Activated B cell treated with CpG ODN at 0.5 μM for 24 hours (primary cell): ENCODE measurements at regions not wholly inside any gene's neighbourhood (a gene's known extent, or its start where the extent isn't known, plus 50 kb on each side); places are given as distances from the start of the nearest gene placed in this dataset.

Experiments
- ATAC-seq: fragments of 200-7000 bp; cut with Tn5 transposase; one replicate; pipeline ENCODE4 v1.10.0; 2021; ENCODE audit warnings: low read depth, mild to moderate bottlenecking, moderate library complexity
- CTCF ChIA-PET: fragments of 350-600 bp; sonication (Branson Sonifier 250); formaldehyde crosslinking; loops from one replicate; lab custom pipeline; 2021; ENCODE audit warnings: antibody characterized with exemption; lab: Charles Lee
- POLR2A ChIA-PET: fragments of 350-600 bp; sonication (Branson Sonifier 250); formaldehyde crosslinking; loops from one replicate; lab custom pipeline; 2021; ENCODE audit warnings: antibody characterized with exemption; lab: Charles Lee
- DNase-seq: peaks from one replicate; pipeline ENCODE4 v3.0.0; 2022
- H3K27ac Mint-ChIP-seq: one replicate; pipeline ENCODE4 v1.8.0; 2020; ENCODE audit warnings: mixed read lengths
- H3K27me3 Mint-ChIP-seq: one replicate; pipeline ENCODE4 v1.8.0; 2021; ENCODE audit warnings: mixed read lengths
- H3K36me3 Mint-ChIP-seq: one replicate; pipeline ENCODE4 v1.8.0; 2021; ENCODE audit warnings: low read depth, mixed read lengths
- H3K4me1 Mint-ChIP-seq: one replicate; pipeline ENCODE4 v1.8.0; 2021; ENCODE audit warnings: mixed read lengths
- H3K4me3 Mint-ChIP-seq: one replicate; pipeline ENCODE4 v1.8.0; 2020; ENCODE audit warnings: mild to moderate bottlenecking, mixed read lengths
- H3K9me3 Mint-ChIP-seq: one replicate; pipeline ENCODE4 v1.8.0; 2020; ENCODE audit warnings: mixed read lengths
- intact Hi-C: fragments of 100-400 bp; cut with micrococcal nuclease; formaldehyde crosslinking; loops from one replicate; pipeline ENCODE4 v1.15.1; 2024
- TF ChIP-seq, protein P1 (sequence below): fragments of 200-600 bp; IDR thresholded peaks from one replicate; pipeline ENCODE4 v1.8.0; 2022; ENCODE audit warnings: antibody characterized with exemption, mild to moderate bottlenecking

DNA sequence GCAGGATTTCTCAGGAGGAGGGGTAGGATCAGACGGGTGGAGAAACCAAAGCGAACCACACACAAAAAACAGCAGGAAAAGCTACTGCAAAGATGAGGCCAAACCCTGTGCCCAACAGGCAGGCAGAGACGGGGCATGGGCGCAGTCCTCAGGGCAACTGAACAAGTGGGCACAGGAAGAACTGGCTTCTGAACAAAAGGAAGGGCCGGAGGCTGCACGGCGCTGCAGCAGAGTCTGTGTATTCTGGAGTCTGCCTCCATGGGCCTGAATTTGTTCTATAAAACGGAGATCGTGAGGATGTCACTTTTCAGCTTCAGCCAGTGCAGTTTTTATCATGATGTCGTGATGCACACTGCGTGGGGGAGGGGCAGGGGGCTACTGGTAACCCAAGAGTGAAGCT is 1026.0 kb downstream of the TBC1D22A start:
- POLR2A ChIA-PET, result no interaction called here

GRCh38 chr22:47787501-47788227 is 1025.2 kb downstream of the TBC1D22A start:
- Mint-ChIP-seq H3K9me3 (peaks cover 8% of the 10 kb centered on the region), H3K4me3 (no peak overlapping the region), H3K27ac (no peak overlapping the region), H3K4me1 (no peaks in the 10 kb centered on the region), H3K36me3 (no peaks in the 10 kb centered on the region), H3K27me3 (peaks cover 23% of the 10 kb centered on the region)
- ChIA-PET CTCF (no interaction called here), POLR2A (no interaction called here)
- DNase-seq (no peak), ATAC-seq (no peak)
- TF ChIP-seq, protein P1, sequence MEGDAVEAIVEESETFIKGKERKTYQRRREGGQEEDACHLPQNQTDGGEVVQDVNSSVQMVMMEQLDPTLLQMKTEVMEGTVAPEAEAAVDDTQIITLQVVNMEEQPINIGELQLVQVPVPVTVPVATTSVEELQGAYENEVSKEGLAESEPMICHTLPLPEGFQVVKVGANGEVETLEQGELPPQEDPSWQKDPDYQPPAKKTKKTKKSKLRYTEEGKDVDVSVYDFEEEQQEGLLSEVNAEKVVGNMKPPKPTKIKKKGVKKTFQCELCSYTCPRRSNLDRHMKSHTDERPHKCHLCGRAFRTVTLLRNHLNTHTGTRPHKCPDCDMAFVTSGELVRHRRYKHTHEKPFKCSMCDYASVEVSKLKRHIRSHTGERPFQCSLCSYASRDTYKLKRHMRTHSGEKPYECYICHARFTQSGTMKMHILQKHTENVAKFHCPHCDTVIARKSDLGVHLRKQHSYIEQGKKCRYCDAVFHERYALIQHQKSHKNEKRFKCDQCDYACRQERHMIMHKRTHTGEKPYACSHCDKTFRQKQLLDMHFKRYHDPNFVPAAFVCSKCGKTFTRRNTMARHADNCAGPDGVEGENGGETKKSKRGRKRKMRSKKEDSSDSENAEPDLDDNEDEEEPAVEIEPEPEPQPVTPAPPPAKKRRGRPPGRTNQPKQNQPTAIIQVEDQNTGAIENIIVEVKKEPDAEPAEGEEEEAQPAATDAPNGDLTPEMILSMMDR, result no peak
- intact Hi-C loops, result no loop called here

More for the DNA sequence above, 1026.0 kb downstream of the TBC1D22A start:
- intact Hi-C loops, result no loop called here
- no peak for DNase-seq
- Mint-ChIP-seq H3K27ac (no peak overlapping the region), H3K27me3 (peaks cover 23% of the 10 kb centered on the region), H3K36me3 (no peaks in the 10 kb centered on the region), H3K4me3 (no peak overlapping the region), H3K4me1 (no peaks in the 10 kb centered on the region), H3K9me3 (peaks cover 8% of the 10 kb centered on the region)
- CTCF ChIA-PET, result no interaction called here
- ATAC-seq, result no peak
- TF ChIP-seq, protein P1, result no peak

DNA sequence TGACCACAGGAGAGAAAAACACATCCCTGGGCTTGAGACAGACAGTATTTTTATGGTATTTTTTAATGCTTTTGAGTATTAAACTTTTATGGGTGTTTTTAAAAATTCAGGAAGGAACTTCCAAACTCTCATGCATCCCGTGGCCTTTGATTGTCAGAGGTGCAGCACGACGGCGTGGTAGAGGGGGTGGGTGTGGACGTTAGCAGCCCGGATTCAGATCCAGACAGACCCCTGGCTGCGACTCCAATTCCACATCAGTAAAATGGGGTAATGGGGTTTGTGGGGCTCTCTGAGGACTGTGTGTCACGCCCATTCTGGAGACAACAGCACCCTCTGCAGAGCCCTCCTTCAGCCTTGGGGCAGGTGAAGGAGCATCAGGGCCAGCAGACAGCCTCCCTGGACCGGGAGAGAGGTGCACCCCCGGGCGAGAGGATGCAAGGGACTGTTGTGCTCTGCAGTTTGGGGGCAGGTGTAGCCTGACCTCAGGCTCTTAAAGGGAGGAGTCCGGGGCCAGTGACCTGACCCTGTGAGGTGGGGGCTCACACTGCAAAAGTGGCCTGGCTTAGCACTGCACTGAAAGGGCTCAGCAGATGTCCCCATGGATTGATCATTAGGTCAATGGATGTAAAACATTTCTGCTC is 1024.3 kb downstream of the TBC1D22A start:
- H3K36me3 Mint-ChIP-seq, result no peaks in the 10 kb centered on the region
- intact Hi-C loops, result no loop called here

GRCh38 chr22:47784991-47785390 is 1022.5 kb downstream of the TBC1D22A start:
- intact Hi-C loops, result no loop called here
- POLR2A ChIA-PET, result no interaction called here
- no peaks in the 10 kb centered on the region for H3K4me1 Mint-ChIP-seq
- CTCF ChIA-PET, result no interaction called here
- TF ChIP-seq, protein P1, result no peak
- peaks cover 28% of the 10 kb centered on the region for H3K27me3 Mint-ChIP-seq
- DNase-seq, result no peak
- no peak overlapping the region for H3K4me3 Mint-ChIP-seq
- H3K27ac Mint-ChIP-seq, result no peak overlapping the region
- H3K36me3 Mint-ChIP-seq, result no peaks in the 10 kb centered on the region
- peaks cover 8% of the 10 kb centered on the region for H3K9me3 Mint-ChIP-seq
- ATAC-seq, result no peak

More for the DNA sequence above, 1024.3 kb downstream of the TBC1D22A start:
- H3K27ac Mint-ChIP-seq, result no peak overlapping the region
- peaks cover 26% of the 10 kb centered on the region for H3K27me3 Mint-ChIP-seq
- peaks cover 8% of the 10 kb centered on the region for H3K9me3 Mint-ChIP-seq
- TF ChIP-seq, protein P1, result no peak
- CTCF ChIA-PET, result no interaction called here
- H3K4me3 Mint-ChIP-seq, result no peak overlapping the region
- ATAC-seq (no peak), DNase-seq (no peak)
- POLR2A ChIA-PET, result no interaction called here
- no peaks in the 10 kb centered on the region for H3K4me1 Mint-ChIP-seq

- DNase-seq (no peak), ATAC-seq (no peak)
- Mint-ChIP-seq H3K9me3 (peaks cover 8% of the 10 kb centered on the region), H3K4me3 (no peak overlapping the region), H3K4me1 (no peaks in the 10 kb centered on the region), H3K27ac (no peak overlapping the region), H3K36me3 (no peaks in the 10 kb centered on the region), H3K27me3 (peaks cover 28% of the 10 kb centered on the region)
- TF ChIP-seq, protein P1, result no peak
- intact Hi-C loops, result no loop called here
- CTCF ChIA-PET, result no interaction called here
- POLR2A ChIA-PET, result no interaction called here
Measured at GRCh38 chr22:47784367-47784983, 1022.0 kb downstream of the TBC1D22A start.
